Esophagus muscularis mucosa (tissue), 4 donors: ENCODE measurements at regions not wholly inside any gene's neighbourhood (a gene's known extent, or its start where the extent isn't known, plus 50 kb on each side); places are given as distances from the start of the nearest gene placed in this dataset.

ENCODE experiments used
- DNase-seq: peaks from one replicate; pipeline ENCODE4 v3.0.0-alpha.2; 2017; ENCODE audit errors: extremely low spot score
- H3K27ac ChIP-seq, 4 donors: fragments of 200-600 bp; sonication (generic); replicated peaks in 1 of 4; 1 replicate in 3 of 4; 2 replicates in 1 of 4; pipeline ENCODE4 v1.5.1; 2016 to 2019; ENCODE audit warnings: mild to moderate bottlenecking in 1 of 4
- H3K27me3 ChIP-seq, 4 donors: fragments of 200-600 bp; sonication (generic); one replicate each; pipeline versions ENCODE4 v1.5.1 to v1.6.0; 2016 to 2019
- H3K36me3 ChIP-seq, 4 donors: fragments of 200-600 bp; sonication (generic); one replicate each; pipeline ENCODE4 v1.5.1; 2016 to 2019
- H3K4me1 ChIP-seq, 4 donors: fragments of 200-600 bp; sonication (generic); one replicate each; pipeline ENCODE4 v1.5.1; 2016 to 2019
- H3K4me3 ChIP-seq, 4 donors: fragments of 200-600 bp; sonication (generic); 1 replicate in 2 of 4; 2 replicates in 2 of 4; pipeline ENCODE4 v1.5.1; 2016 to 2019; ENCODE audit warnings: mild to moderate bottlenecking in 4 of 4, moderate library complexity in 1 of 4
- H3K9me3 ChIP-seq, 4 donors: fragments of 200-600 bp; sonication (generic); 1 replicate in 3 of 4; 2 replicates in 1 of 4; pipeline ENCODE4 v1.5.1; 2016 to 2019
- EP300 ChIP-seq: sonication (generic); formaldehyde crosslinking; IDR thresholded peaks from one replicate; pipeline ENCODE4 v1.6.1; 2017; ENCODE audit warnings: antibody characterized with exemption
- POLR2A ChIP-seq: fragments of 450-650 bp; IDR thresholded peaks from one replicate; pipeline ENCODE4 v1.6.1; 2017; ENCODE audit warnings: antibody characterized with exemption, moderate library complexity, mild to moderate bottlenecking, low read depth
- POLR2AphosphoS5 ChIP-seq, 2 donors: sonication (generic); formaldehyde crosslinking; IDR thresholded peaks; one replicate each; pipeline ENCODE4 v1.6.1; 2017; ENCODE audit warnings: antibody characterized with exemption in 2 of 2
- WGBS: methylation state at CpG from one replicate; pipeline ENCODE4 v1.1.5; 2018; 5-methylcytosine and 5-hydroxymethylcytosine counted together
- intact Hi-C: fragments of 100-400 bp; cut with DNase I; formaldehyde crosslinking; loops from one replicate; pipeline ENCODE4 v1.15.1; 2023
- TF ChIP-seq, protein P1 (sequence below), 3 experiments: fragments of 200-600 bp in 2 of 3; fragments of 450-650 bp in 1 of 3; sonication (generic) in 2 of 3; IDR thresholded peaks; one replicate each; pipeline ENCODE4 v1.5.1; 2017 to 2019; ENCODE audit warnings: antibody characterized with exemption in 3 of 3, mild to moderate bottlenecking in 2 of 3, moderate library complexity in 1 of 3

DNA sequence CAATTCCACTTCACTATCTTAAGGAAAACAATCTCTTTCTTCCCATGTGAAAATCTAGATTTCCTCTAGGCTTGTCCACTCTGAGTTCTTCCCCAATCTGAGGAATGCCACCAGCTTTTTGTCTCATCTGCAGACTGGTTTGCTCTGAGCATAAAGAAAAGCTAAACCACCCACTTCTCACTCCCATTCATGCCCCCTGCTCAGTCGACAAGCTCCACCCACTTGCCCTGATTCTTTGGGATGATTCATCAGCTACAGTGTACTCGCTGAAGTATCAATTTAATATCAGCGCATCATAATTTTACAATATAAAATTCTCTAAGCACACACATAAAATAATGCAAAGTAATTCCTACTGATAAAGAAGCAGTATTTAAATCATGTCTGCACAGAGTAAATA is 209.1 kb downstream of the GRIN2B start:
- Histone ChIP-seq H3K27ac (no peak overlapping the region), H3K9me3 (no peaks in the 10 kb centered on the region), H3K4me1 (no peaks in the 10 kb centered on the region), H3K4me3 (no peak overlapping the region), H3K36me3 (no peaks in the 10 kb centered on the region), H3K27me3 (no peaks in the 10 kb centered on the region)
- no peak for DNase-seq
- intact Hi-C loops = no loop called here
- 80% methylated on average over 3 of the region's 3 CpGs for WGBS
- TF ChIP-seq POLR2AphosphoS5 (IDR thresholded peaks at IDR 0.05) (no peak), EP300 (no peak)

DNA sequence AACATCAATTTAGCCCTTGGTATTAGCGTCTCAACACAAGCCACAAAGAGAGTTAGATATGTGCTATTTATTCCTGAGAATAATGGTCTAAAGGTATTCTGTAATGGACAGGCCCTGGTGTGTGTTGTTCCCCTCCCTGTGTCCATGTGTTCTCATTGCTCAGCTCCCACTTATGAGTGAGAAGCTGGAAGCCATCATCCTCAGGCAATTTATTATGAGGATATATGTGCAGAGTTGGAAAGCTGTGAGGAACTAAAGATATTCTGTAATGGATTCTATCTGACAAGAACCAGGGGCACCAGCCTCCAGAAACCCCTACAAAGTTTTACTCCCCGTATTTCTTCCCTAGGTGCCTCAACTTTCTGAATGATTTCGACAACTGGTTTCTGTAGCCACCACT is 210.8 kb downstream of the GRIN2B start:
- Histone ChIP-seq H3K27me3 (no peaks in the 10 kb centered on the region), H3K27ac (no peak overlapping the region), H3K4me3 (no peak overlapping the region), H3K9me3 (no peaks in the 10 kb centered on the region), H3K4me1 (no peaks in the 10 kb centered on the region), H3K36me3 (no peaks in the 10 kb centered on the region)
- no peak for DNase-seq
- intact Hi-C loops = no loop called here
- no peak for TF ChIP-seq EP300
- TF ChIP-seq, protein P1, sequence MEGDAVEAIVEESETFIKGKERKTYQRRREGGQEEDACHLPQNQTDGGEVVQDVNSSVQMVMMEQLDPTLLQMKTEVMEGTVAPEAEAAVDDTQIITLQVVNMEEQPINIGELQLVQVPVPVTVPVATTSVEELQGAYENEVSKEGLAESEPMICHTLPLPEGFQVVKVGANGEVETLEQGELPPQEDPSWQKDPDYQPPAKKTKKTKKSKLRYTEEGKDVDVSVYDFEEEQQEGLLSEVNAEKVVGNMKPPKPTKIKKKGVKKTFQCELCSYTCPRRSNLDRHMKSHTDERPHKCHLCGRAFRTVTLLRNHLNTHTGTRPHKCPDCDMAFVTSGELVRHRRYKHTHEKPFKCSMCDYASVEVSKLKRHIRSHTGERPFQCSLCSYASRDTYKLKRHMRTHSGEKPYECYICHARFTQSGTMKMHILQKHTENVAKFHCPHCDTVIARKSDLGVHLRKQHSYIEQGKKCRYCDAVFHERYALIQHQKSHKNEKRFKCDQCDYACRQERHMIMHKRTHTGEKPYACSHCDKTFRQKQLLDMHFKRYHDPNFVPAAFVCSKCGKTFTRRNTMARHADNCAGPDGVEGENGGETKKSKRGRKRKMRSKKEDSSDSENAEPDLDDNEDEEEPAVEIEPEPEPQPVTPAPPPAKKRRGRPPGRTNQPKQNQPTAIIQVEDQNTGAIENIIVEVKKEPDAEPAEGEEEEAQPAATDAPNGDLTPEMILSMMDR (IDR thresholded peaks at IDR 0.05) = no peak
- TF ChIP-seq POLR2A = no peak
- TF ChIP-seq POLR2AphosphoS5 (IDR thresholded peaks at IDR 0.05) = no peak
- 68% methylated on average over 3 of the region's 3 CpGs for WGBS

DNA sequence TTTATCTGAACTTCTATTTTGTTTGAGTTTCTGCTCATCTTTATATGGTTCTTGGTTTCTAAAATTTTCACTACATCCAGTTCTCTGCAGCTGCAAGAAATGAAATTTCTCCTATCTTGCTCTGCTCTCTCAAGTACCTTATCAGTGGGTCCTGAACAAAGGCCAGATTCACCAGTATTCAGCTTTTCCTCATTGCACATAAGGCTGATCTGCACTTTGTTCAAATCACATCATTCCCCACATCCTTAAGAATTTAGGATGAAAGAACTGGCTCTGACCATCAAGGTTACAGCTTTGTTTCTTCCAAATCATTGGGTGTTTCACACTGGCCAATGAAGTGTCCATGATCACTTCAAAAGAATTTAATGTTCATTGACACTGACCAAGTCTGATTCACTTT is 211.4 kb downstream of the GRIN2B start:
- DNase-seq = no peak
- Histone ChIP-seq H3K27me3 (no peaks in the 10 kb centered on the region), H3K27ac (no peak overlapping the region), H3K36me3 (no peaks in the 10 kb centered on the region), H3K4me3 (no peak overlapping the region), H3K9me3 (no peaks in the 10 kb centered on the region), H3K4me1 (no peaks in the 10 kb centered on the region)
- intact Hi-C loops = no loop called here
- no peak for TF ChIP-seq POLR2A
- no peak for TF ChIP-seq EP300
- TF ChIP-seq, protein P1 (IDR thresholded peaks at IDR 0.05) = no peak
- no peak for TF ChIP-seq POLR2AphosphoS5 (IDR thresholded peaks at IDR 0.05)

GRCh38 chr12:13769273-13769672 is 212.1 kb downstream of the GRIN2B start:
- no peaks in the 10 kb centered on the region for H3K36me3 ChIP-seq
- TF ChIP-seq POLR2A = no peak
- TF ChIP-seq POLR2AphosphoS5 (IDR thresholded peaks at IDR 0.05) = no peak
- no peak for TF ChIP-seq EP300
- TF ChIP-seq, protein P1 (IDR thresholded peaks at IDR 0.05) = no peak
- H3K4me1 ChIP-seq = no peaks in the 10 kb centered on the region
- 84% methylated on average over 4 of the region's 4 CpGs for WGBS
- no peak overlapping the region for H3K27ac ChIP-seq
- H3K27me3 ChIP-seq = no peaks in the 10 kb centered on the region
- no peak for DNase-seq
- no peaks in the 10 kb centered on the region for H3K9me3 ChIP-seq
- H3K4me3 ChIP-seq = no peak overlapping the region
- intact Hi-C loops = no loop called here

GRCh38 chr12:13764748-13765147 is 216.7 kb downstream of the GRIN2B start:
- Histone ChIP-seq H3K9me3 (no peaks in the 10 kb centered on the region), H3K4me3 (no peak overlapping the region), H3K36me3 (no peaks in the 10 kb centered on the region), H3K27me3 (no peaks in the 10 kb centered on the region), H3K27ac (no peak overlapping the region), H3K4me1 (no peaks in the 10 kb centered on the region)
- no peak for DNase-seq
- intact Hi-C loops = no loop called here
- 89% methylated on average over 6 of the region's 6 CpGs for WGBS
- TF ChIP-seq POLR2AphosphoS5 (IDR thresholded peaks at IDR 0.05) (no peak), POLR2A (no peak), EP300 (no peak)
- TF ChIP-seq, protein P1 (IDR thresholded peaks at IDR 0.05) = no peak
